Dedifferentiated amniotic fluid mesenchymal stem cell (primary cell): ENCODE measurements at regions not wholly inside any gene's neighbourhood (a gene's known extent, or its start where the extent isn't known, plus 50 kb on each side); places are given as distances from the start of the nearest gene placed in this dataset.
"Not testable (repeated sequence)": the region's sequence is repeated elsewhere in the genome, so short reads cannot be mapped to it uniquely, and the experiment has no call there.

Source experiments
- DNase-seq: peaks from one replicate; pipeline ENCODE4 v3.0.0-alpha.2; 2016; ENCODE audit errors: extremely low spot score

- DNase-seq = no peak
Measured at GRCh38 chr6:130610303-130610702, 216.9 kb upstream of the SMLR1 start.

DNA sequence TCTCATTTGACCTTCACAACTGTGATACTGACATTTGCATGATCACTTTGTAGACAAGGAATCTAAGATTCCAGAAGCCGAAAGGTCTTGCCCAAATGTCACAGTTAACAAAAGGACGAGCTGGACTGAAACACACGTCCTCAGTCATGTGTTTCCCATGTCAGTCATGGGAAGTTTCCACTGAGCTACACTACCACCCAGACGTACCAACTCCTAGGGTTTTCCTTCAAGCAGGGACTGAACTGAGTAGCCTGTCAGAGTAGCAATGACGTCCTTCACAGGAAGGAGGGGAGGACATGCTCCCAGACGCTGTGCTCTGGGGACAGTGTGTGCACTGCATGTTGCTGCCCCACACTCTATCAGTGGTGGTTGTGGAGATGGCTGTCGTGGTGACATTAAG, 215.8 kb upstream of the SMLR1 start:
- DNase-seq = no peak

GRCh38 chr6:130613176-130613575, 214.0 kb upstream of the SMLR1 start:
- DNase-seq = no peak

DNA sequence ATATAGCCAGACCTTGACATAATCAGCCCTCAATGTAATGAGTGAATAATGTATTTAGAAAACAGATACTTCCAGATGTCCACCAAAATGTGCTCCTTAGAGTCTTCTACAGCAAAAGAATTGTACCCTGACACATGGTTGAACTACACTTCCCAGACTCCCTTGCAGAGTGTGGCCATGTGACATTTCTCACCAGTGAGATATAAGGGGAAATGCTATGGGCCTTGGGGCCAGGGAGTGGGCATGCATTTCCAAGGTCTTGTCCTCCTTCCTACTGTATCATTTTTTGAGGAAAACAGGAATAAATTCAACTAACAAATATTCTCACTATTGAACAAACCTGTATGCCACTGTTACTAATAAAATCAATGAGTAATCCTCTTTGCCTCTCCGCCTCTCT, 211.4 kb upstream of the SMLR1 start:
- DNase-seq = no peak

GRCh38 chr6:130617658-130618057, 209.5 kb upstream of the SMLR1 start:
- no peak for DNase-seq

DNA sequence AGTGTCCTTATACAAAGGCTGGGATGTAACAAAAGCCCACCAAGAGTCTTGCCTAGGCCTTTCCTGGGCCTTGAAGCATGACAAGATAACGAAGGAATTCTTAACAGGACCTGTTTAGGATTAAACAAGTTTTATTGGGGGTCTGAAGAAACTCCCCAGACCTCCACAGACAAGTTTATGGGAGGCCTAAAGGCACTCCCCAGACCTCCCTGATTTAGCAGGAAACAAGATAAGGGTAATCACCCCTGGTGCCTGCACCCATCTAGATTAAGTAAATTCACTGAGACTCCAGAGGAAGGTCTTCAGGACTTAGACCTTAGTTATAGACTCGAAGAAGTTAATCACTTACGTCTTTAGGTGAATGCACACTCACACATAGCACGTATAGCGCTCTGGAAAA, 208.4 kb upstream of the SMLR1 start:
- not testable (repeated sequence) for DNase-seq

DNA sequence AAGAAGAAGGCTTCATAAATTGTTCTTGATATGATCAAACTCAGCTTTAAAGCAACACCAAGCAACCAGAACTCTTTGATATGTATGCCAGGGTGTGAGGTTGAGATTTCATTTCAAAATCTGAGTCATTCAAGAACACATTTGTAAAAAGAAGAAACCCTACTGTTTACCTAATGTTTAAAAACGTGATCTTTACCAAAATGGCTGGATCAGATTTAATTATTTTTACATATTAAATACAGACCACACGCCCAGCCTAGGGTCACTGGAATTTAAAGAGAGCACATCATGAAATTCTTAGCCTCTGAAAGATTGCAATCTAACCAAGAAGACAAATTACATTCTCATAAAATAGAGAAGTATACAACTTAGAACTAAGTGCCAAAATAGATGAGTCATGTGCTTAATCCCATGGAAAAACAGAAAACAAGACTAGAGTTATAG, 206.8 kb upstream of the SMLR1 start:
- DNase-seq = peak; percentile 20

DNA sequence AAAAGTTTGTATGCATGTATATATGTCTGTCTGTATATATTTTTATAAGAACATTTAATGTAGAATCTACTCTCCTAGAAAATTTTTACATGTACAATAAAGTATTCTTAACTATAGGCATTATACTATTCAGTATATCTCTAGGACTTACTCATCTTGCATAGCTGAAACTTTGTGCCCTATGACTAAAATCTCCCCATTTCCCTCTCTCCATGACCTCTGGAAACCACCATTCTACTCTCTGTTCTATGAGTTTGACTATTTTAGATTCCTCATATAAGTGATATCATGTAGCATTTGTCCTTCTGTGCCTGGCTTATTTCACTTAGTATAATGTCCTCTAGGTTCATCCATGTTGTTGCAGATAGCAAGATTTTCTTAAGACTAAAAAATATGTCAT, 205.1 kb upstream of the SMLR1 start:
- DNase-seq = no peak

DNA sequence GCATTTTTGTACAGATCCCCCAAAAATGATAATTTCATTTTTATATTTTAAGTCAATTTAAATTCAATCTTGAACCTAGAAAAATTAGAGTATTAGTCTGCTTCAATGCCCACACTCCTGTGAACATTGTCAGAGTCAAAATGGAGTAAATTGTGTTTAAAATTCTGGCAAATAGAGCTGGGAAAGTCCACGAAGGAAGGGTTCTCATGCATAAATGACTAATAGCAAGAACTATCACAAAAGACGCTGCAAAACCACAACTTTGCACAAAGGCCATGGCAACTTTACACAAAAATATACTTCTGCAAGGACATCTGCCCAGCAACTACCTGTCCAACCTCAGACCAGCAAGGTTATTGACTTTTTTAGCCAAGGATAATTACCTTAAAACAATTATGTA, 203.2 kb upstream of the SMLR1 start:
- DNase-seq = no peak

DNA sequence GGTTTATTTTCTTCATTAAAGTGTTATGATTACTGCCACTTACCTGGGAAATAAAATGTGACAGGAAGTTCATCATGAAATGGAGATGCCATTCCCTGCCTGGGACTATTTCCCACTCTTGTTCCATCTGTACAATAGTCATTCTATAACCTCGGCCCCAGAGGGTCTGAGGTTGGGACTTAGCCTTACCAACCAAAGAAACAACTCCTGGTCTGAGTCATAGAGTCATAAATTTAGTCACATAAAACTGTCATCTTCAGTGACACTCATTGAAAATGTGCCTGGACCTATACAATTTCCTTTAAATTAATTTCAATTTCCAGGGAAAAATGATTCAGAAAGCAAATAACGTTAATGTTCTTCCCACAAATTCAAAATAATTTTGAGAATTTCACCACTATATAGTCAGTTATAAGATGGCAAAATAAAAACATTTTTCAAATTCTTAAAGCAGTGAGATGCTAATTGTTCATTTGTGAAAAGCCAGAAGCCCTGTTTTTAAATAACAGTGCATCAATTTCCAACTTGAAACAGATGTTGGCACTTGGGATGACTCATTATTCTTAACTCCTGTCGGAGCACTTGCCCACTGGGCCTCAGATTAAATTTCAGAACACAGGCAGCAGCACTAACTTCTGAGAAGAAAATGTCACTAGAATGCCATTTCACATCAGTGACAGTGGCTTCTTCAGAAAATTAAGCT, 201.2 kb upstream of the SMLR1 start:
- DNase-seq = peak; percentile 57

DNA sequence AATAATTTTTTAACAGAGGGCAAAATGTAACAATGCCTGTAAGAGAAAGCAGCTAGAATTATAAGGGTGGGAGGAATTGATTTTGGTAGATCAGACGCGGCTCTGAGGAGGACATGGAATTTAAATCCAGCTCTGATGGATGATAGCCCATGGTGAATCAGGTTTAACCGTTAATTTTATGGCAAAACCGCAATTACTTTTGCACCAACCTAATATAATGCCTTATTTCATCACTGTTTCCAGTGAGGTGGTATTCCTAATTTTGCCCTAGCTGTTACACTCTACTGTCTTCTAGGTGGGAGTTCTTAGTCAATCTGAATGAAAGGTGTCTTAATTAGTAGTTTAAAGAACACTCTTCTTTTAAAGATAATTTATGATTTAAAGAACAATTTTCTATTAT, 198.3 kb upstream of the SMLR1 start:
- DNase-seq = no peak

DNA sequence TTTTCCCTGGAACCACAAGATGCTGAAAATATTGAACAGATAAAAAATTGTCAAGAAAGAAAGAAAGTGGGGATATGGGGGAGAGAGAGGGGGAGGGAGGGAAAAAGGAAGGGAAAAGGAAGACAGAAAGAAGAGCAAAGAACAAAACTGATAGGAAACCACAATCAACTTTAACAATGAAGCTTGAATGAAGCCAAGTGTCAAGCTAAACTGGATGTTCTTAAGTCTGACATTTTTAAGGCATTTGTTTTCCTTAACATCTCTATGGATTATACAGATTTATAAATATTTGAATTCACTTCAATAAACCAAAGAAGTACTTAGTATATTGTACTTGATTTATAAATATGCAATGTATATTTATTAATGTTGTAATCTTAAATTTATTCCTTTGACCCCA, 197.6 kb upstream of the SMLR1 start:
- DNase-seq = no peak

DNA sequence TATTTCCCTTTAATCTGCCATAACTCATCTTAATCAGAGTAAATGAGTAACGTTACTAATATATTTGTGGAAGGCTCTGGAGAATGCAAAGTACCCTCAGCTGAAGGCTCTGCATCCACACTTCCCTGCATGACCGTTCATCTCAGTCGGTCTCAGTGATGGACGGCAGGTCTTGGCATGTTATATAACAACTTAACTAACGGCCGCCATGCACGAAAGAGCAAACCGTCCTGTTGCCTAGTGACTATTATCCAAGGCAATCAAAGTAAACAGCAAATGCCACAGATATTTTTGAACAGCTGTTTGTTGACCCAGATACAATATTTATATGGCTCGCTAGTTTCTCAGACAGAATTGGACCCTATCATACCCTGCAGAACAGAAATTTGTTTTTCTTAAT, 194.9 kb upstream of the SMLR1 start:
- no peak for DNase-seq

GRCh38 chr6:130632897-130633296, 194.3 kb upstream of the SMLR1 start:
- no peak for DNase-seq

DNA sequence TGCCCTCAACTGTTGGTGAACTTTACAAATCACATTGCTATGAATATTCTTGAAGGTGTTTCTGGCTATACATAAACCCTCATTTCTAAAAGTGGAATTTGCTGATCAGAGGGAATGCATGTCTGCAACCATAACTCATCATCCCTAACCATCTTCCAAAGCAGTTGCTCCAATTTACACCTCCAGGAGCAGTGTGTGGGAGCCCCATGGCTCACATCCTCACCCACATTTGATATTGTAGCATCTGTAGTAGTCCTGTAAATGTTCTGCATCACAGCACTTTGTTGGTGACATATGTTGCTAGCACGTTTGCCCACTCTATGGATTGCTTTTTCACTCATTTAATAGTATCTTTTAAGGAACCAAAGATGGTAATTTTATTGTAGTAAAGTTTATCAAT, 183.8 kb upstream of the SMLR1 start:
- no peak for DNase-seq

DNA sequence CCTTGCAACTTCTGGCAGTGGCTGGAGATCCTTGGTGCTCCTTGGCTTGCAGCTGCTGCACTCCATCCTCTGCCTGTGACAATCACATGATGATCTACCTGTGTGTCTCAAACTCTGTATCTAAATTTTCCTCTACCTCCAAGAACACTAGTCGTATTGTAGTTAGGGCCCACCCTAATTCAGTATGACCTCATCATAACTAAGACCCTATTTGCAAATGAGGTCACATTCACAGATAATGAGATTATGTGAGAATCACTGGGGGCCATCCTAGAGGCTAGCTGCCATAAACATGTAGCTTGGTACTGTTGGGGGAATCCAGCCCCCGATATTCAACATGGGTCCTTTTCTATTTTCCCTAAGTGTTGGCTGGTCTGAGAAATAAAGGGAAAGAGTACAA, 183.0 kb upstream of the SMLR1 start:
- DNase-seq = no peak

DNA sequence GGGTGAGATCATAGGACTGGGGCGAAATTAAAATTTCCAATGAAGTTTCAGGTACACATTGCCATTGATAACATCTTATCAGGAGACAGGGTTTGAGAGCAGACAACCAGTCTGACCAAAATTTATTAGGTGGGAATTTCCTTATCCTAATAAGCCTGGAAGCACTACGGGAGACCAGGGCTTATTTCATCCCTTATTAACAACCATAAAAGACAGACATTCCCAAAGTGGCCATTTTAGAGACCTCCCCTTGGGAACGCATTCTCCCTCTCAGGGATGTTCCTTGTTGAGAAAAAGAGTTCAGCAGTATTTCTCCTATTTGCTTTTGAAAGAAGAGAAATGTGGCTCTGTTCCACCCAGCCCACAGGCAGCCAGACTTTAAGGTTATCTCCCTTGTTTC, 182.4 kb upstream of the SMLR1 start:
- DNase-seq = not testable (repeated sequence)

GRCh38 chr6:130647246-130647645, 180.0 kb upstream of the SMLR1 start:
- DNase-seq = peak; percentile 34

- no peak for DNase-seq
Measured at GRCh38 chr6:130655586-130655985, 171.6 kb upstream of the SMLR1 start.

DNA sequence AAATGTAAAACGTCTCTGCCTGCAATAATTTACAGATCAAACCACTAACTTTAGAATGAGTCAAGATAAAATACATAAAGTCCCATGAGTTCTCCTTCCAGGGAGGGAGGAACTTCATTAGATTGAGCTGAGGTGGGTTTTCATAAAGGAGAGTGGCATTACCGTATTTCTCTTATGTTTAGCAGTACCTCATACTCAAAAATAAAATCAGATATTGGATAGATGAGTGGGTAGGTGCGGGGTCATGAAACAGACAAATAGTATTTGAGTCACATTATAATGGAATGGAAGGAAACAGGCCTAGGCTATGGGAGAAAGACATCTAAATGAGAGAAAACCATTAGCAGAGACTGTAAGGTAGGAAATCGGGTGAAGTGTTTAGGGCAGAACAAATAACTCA, 166.1 kb upstream of the SMLR1 start:
- no peak for DNase-seq

DNA sequence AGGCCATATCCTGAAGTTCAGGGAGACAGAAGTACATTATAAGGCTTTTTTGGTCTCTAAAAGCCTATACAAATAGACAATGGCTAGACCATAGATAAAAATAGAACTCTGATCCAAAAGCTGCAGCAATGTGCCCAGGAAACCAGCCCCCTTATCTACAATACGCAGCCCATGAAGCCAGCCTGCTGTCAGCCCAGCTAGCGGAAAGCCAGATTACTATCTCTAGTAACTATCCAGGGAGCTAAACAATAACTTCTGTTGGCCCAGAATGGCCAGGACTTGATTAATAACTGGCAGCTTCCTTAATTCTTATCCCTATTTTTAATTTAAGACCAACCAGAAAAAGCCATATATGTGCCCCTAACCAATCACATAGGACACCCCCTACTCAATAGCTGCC, 160.4 kb upstream of the SMLR1 start:
- no peak for DNase-seq

DNA sequence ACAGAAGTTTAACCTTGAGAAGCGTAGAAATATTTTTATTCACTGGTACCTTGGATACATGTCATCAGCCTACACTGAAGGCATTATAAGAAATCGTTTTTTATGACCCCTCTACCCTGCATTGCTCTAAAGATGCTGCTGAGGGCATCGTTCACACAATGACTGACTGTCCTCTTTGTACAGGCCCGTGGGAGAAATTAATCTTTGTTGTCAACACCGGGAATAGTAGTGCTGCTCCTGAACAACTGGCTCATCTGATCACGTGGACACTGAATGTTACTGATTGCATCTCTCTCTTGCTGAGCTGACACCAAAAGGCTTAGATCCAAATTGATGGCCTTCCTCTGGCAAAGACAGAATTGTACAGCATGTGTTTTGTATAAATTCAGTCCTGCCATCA, 157.1 kb upstream of the SMLR1 start:
- no peak for DNase-seq

DNA sequence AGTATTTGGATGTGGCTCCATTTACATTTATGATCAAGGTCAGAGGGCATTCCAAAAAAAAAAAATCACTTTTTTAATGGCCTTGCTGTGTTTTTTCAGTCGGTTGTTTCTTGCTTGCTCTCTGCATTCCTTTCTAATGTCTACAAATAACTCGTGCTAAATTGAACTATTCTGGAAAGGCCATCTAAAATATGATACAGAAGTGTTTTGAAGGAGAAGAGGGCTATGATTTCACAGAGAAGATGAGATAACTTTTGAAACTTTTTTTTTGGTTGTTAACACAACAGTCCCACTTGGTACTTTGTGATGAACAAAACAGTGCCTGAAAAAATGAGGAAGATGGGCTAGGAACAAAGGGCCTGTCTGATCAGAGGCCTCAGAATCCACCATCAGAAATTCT, 156.1 kb upstream of the SMLR1 start:
- DNase-seq = no peak

DNA sequence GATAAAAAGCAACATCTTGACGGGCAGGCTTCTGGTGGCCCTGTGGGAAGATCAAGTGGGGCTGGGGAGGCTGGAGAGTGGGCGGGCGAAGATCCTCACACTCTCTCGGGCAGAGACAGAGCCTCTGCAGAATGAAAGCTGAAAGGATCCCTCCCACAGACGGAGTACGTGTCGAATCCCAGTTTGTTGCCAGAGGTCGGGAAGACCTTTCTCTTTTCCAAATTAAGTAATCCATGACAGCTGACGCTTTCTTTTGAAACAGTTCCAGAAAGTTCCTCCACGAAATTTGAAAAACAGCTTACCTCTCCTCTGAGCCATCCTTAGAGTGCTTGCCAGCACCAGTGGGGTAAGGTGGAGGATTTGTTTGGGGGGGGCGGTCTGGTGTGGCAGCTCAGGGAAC, 155.6 kb upstream of the SMLR1 start:
- DNase-seq = no peak
